ENCODE measurements at regions not wholly inside any gene's neighbourhood (a gene's known extent, or its start where the extent isn't known, plus 50 kb on each side); places are given as distances from the start of the nearest gene placed in this dataset.

GRCh38 chr5:20469792-20470191 lies 481.8 kb upstream of the CDH18 start:
- Histone ChIP-seq H3K9me3 (replicated peaks; ENCODE audit: control insufficient read depth, insufficient read depth, low read length) (no peaks in the 10 kb centered on the region), H3K9ac (ENCODE audit: control insufficient read depth, insufficient read depth, low read length) (no peak overlapping the region), H3K27me3 (replicated peaks in 1 of 2; ENCODE audit: control insufficient read depth in 2 of 2, insufficient read depth in 2 of 2, low read length in 1 of 2) (no peaks in the 10 kb centered on the region), H3K79me2 (ENCODE audit: control insufficient read depth, insufficient read depth, low read length) (no peaks in the 10 kb centered on the region), H3K4me2 (ENCODE audit: control insufficient read depth, insufficient read depth) (no peak overlapping the region), H4K20me1 (ENCODE audit: control insufficient read depth, insufficient read depth) (no peaks in the 10 kb centered on the region), H3K4me1 (ENCODE audit: control insufficient read depth, insufficient read depth, low read length) (no peaks in the 10 kb centered on the region), H2AFZ (ENCODE audit: control insufficient read depth, low read depth, low read length) (no peak overlapping the region), H3K36me3 (ENCODE audit: control insufficient read depth in 2 of 2, insufficient read depth in 2 of 2, low read length in 1 of 2) (no peaks in the 10 kb centered on the region), H3K4me3 (no peak overlapping the region), H3K27ac (ENCODE audit: control insufficient read depth, insufficient read depth) (no peak overlapping the region)
- ChIA-PET CTCF (no interaction called here), RAD21 (ENCODE audit: unreplicated experiment) (no interaction called here), POLR2A (no interaction called here), SMC1A (ENCODE audit: uncharacterized antibody, unreplicated experiment) (no interaction called here)
- no TSS peak for BruUV-seq (replicated peaks)
- TF ChIP-seq SMAD1 (IDR thresholded peaks at IDR 0.05; ENCODE audit: low read depth, partially characterized antibody): no peak
- in situ Hi-C loops (cut with MboI) (no loop called here), intact Hi-C loops (cut with micrococcal nuclease; ENCODE audit: unreplicated experiment) (no loop called here)
- DNase-seq (ENCODE audit: low read depth, low spot score) (no peak), ATAC-seq (no peak), FAIRE-seq (no peak)
- 13% methylated on average over 2 of the region's 2 CpGs for WGBS (ENCODE audit: insufficient coverage, insufficient replicate concordance, low lambda C conversion rate, missing lambda C conversion rate)

- BruUV-seq (replicated peaks): no TSS peak
- SMC1A ChIA-PET (ENCODE audit: uncharacterized antibody, unreplicated experiment): no interaction called here
- ATAC-seq: no peak
- WGBS (ENCODE audit: insufficient coverage, insufficient replicate concordance, low lambda C conversion rate, missing lambda C conversion rate): 27% methylated on average over 3 of the region's 3 CpGs
- in situ Hi-C loops (cut with MboI) (no loop called here), intact Hi-C loops (cut with micrococcal nuclease; ENCODE audit: unreplicated experiment) (no loop called here)
- POLR2A ChIA-PET: no interaction called here
- CTCF ChIA-PET: no interaction called here
- DNase-seq (ENCODE audit: low read depth, low spot score): no peak
- no peak overlapping the region for H3K4me3 ChIP-seq
- no peak for FAIRE-seq
- no peaks in the 10 kb centered on the region for H4K20me1 ChIP-seq (ENCODE audit: control insufficient read depth, insufficient read depth)
- H2AFZ ChIP-seq (ENCODE audit: control insufficient read depth, low read depth, low read length): no peak overlapping the region
- no peaks in the 10 kb centered on the region for H3K9me3 ChIP-seq (replicated peaks; ENCODE audit: control insufficient read depth, insufficient read depth, low read length)
- no peaks in the 10 kb centered on the region for H3K79me2 ChIP-seq (ENCODE audit: control insufficient read depth, insufficient read depth, low read length)
- RAD21 ChIA-PET (ENCODE audit: unreplicated experiment): no interaction called here
- H3K27me3 ChIP-seq (replicated peaks in 1 of 2; ENCODE audit: control insufficient read depth in 2 of 2, insufficient read depth in 2 of 2, low read length in 1 of 2): no peaks in the 10 kb centered on the region
- H3K36me3 ChIP-seq (ENCODE audit: control insufficient read depth in 2 of 2, insufficient read depth in 2 of 2, low read length in 1 of 2): no peaks in the 10 kb centered on the region
- H3K27ac ChIP-seq (ENCODE audit: control insufficient read depth, insufficient read depth): no peak overlapping the region
- TF ChIP-seq CHD2 (IDR thresholded peaks at IDR 0.05; ENCODE audit: borderline replicate concordance, low read depth, low read length): no peak
- no peak for TF ChIP-seq SUZ12 (IDR thresholded peaks at IDR 0.05; ENCODE audit: unreplicated experiment)
- no peak for TF ChIP-seq SREBF2 (IDR thresholded peaks at IDR 0.05; ENCODE audit: low read length)
- no peak for TF ChIP-seq TBL1XR1 (IDR thresholded peaks at IDR 0.05; ENCODE audit: low read depth, low read length)
- no peak for TF ChIP-seq PML (IDR thresholded peaks at IDR 0.05; ENCODE audit: low read length)
- TF ChIP-seq CREM (IDR thresholded peaks at IDR 0.05; ENCODE audit: low read depth): no peak
- TF ChIP-seq ZBED1 (IDR thresholded peaks at IDR 0.05; ENCODE audit: borderline replicate concordance): no peak
- TF ChIP-seq STAT1 (conservative IDR thresholded peaks at IDR 0.05): no peak
- H3K4me1 ChIP-seq (ENCODE audit: control insufficient read depth, insufficient read depth, low read length): no peaks in the 10 kb centered on the region
- no peak overlapping the region for H3K4me2 ChIP-seq (ENCODE audit: control insufficient read depth, insufficient read depth)
- no peak overlapping the region for H3K9ac ChIP-seq (ENCODE audit: control insufficient read depth, insufficient read depth, low read length)
Measured at GRCh38 chr5:20469390-20469789, 481.4 kb upstream of the CDH18 start.

Data from GM12878 (cell line).